ENCODE measurements at regions not wholly inside any gene's neighbourhood (a gene's known extent, or its start where the extent isn't known, plus 50 kb on each side); places are given as distances from the start of the nearest gene placed in this dataset.

DNA sequence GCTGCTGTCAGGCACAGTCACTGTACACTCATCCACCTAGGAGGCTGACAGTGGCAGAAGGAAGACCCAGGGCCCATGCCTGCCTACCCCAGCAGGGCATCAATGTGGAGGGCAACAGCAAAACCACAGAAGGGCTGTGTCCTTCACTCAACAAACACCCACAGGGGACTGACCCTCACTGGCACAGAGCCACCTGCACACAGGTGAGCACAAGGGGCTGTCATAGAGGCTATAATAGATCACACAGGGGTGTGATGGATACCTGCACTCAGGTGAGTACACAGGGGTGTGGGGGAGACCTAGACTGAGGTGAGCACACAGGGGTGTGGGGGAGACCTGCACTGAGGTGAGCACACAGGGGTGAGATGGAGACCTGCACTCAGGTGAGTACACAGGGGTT, 132.8 kb upstream of the TCERG1L start:
- Mint-ChIP-seq H3K9me3 (no peaks in the 10 kb centered on the region), H3K36me3 (ENCODE audit: low read depth) (no peaks in the 10 kb centered on the region), H3K4me3 (no peak overlapping the region), H3K27ac (no peak overlapping the region), H3K4me1 (no peaks in the 10 kb centered on the region), H3K27me3 (no peaks in the 10 kb centered on the region)
- ChIA-PET CTCF (no interaction called here), POLR2A (no interaction called here)
- DNase-seq = no peak

DNA sequence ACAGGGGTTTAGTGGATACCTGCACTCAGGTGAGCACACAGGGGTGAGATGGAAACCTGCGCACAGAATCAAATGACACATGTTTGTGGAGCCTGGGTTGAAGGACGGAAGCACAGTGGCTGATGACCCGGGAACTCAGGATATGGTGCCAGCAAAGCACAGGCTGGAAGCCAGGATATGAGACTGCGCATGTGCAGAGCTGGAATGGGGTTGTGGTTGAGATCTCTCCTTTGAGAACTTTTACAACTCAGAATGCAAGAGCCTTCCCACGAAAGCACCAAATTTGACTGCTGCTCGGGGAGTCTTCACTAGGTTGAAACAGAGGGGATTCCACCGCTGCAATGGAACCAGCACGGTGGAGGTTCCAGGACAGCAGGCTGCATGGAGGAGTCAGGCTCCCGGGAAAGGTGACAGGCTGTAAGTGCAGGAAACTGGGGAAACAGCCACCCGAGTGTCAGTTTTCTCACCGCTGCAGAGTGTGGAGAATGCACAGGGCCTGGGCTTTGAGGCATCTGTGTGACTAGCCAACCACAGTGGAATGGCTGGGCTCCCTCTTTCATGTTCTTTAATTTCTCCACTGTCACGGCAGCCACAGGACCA, 133.4 kb upstream of the TCERG1L start:
- H3K36me3 Mint-ChIP-seq (ENCODE audit: low read depth) = no peaks in the 10 kb centered on the region
- H3K4me3 Mint-ChIP-seq = no peak overlapping the region
- no peak overlapping the region for H3K27ac Mint-ChIP-seq
- no peak for DNase-seq
- no peaks in the 10 kb centered on the region for H3K27me3 Mint-ChIP-seq
- H3K4me1 Mint-ChIP-seq = no peaks in the 10 kb centered on the region
- CTCF ChIA-PET = no interaction called here
- no peaks in the 10 kb centered on the region for H3K9me3 Mint-ChIP-seq
- POLR2A ChIA-PET = no interaction called here

DNA sequence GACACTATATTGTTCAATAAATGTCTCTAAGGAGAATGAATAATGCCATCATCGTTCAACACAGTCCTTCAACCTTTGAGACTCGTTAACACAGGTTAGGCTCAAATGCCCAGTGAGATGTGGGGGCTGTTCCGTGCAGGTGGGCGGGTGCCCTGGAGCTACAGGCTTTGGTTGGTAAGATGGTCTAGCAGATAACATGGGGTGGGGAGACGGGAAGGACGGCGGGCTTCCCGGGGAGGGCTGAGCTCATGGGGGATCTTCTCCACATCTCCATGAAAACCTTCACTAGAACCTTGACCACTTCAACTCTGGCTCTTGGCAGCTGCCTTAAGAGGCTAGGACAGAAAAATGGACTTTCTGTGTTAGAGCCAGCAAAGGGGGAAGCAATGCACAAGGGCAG, 134.1 kb upstream of the TCERG1L start:
- Mint-ChIP-seq H3K4me1 (no peaks in the 10 kb centered on the region), H3K27ac (no peak overlapping the region), H3K4me3 (no peak overlapping the region), H3K27me3 (no peaks in the 10 kb centered on the region), H3K36me3 (ENCODE audit: low read depth) (no peaks in the 10 kb centered on the region), H3K9me3 (no peaks in the 10 kb centered on the region)
- ChIA-PET CTCF (no interaction called here), POLR2A (no interaction called here)
- DNase-seq = no peak

DNA sequence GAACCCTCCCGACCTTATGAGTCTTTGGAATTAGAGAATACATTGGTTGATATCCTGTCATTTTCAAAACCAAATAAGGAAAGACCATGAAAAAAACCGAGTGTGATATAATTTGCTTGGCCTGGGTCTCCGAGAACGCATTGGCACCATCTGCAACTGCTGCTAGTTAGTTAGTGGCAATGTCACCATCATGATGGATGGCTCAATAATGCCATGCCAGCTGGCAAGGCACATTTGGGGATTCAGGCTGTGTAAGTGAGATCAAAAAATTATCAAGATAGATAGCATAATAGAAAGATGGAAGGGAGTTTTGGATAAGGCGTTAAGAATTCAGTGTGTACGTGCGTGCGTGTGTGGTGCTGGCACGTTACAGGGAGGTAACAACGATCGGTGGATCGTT, 134.7 kb upstream of the TCERG1L start:
- POLR2A ChIA-PET = no interaction called here
- Mint-ChIP-seq H3K4me1 (no peaks in the 10 kb centered on the region), H3K36me3 (ENCODE audit: low read depth) (no peaks in the 10 kb centered on the region), H3K4me3 (no peak overlapping the region), H3K27ac (no peak overlapping the region), H3K9me3 (no peaks in the 10 kb centered on the region), H3K27me3 (no peaks in the 10 kb centered on the region)
- no peak for DNase-seq
- CTCF ChIA-PET = no interaction called here

DNA sequence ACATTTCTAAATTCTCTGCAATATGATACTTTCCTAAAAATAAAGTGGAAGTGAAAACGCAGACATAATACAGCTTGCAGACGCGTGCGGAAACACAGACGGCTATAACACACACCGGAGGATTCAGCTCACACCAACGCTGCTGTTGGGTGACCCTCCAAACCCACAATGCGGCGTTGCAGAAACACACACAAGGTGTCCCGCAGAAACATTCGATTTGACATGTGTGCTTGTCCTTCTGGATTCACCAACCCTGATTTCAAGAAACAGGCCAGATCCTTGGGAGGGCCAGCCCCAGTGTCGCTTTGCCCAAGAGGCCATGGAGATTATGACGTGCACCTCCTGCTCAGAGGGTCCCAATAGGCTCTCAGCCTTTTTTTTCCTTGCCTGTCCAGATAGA, 136.7 kb upstream of the TCERG1L start:
- H3K27me3 Mint-ChIP-seq = peaks cover 5% of the 10 kb centered on the region
- no peaks in the 10 kb centered on the region for H3K4me1 Mint-ChIP-seq
- no peak overlapping the region for H3K4me3 Mint-ChIP-seq
- no peak for DNase-seq
- CTCF ChIA-PET = no interaction called here
- POLR2A ChIA-PET = no interaction called here
- no peak overlapping the region for H3K27ac Mint-ChIP-seq
- no peaks in the 10 kb centered on the region for H3K36me3 Mint-ChIP-seq (ENCODE audit: low read depth)
- no peaks in the 10 kb centered on the region for H3K9me3 Mint-ChIP-seq

DNA sequence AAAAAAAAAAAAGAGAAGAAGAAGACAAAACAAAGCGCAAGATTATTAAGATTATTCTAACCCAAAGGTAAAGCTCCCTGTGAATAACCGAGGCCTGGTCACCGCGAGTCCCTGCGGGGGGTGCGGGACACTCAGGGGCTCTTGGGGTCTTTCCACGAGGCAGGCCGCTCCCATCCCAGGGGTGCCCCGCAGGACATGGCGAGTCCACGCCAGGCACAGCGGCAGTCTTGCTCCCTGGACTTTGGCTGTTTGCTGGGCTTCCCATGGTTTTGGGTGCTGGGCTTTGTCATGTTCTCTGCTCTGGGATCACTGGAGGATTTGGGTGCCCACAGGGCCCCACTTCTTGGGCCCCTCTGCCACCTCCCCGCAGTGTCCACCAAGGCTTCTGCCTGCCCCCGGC, 137.4 kb upstream of the TCERG1L start:
- no peak for DNase-seq
- Mint-ChIP-seq H3K4me3 (no peak overlapping the region), H3K27ac (no peak overlapping the region), H3K27me3 (peaks cover 5% of the 10 kb centered on the region), H3K9me3 (no peaks in the 10 kb centered on the region), H3K4me1 (no peaks in the 10 kb centered on the region), H3K36me3 (ENCODE audit: low read depth) (no peaks in the 10 kb centered on the region)
- ChIA-PET POLR2A (no interaction called here), CTCF (no interaction called here)

DNA sequence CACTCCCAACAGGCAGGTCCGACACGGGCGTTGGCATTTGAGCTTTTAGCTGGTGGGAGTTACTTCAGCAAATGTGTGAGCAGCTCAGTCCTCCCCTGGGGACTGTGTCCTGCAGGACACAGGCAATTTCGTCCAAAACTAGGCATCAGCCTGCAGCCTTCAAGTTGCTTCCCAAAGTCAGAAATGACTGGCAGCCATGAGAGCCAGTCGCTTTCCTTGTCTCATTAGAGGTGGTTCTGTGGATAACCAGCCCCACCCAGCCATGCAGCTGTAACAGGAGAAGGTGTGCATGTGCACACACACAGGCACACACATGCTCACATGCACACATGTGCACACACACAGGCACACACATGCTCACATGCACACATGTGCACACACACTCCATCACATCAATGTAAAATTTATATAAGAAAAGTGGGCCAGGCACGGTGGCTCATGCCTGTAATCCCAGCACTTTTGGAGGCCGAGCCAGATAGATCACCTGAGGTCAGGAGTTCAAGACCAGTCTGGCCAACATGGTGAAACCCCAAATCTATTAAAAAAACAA, 138.8 kb upstream of the TCERG1L start:
- H3K4me1 Mint-ChIP-seq = no peaks in the 10 kb centered on the region
- ChIA-PET POLR2A (no interaction called here), CTCF (no interaction called here)
- H3K36me3 Mint-ChIP-seq (ENCODE audit: low read depth) = no peaks in the 10 kb centered on the region
- H3K9me3 Mint-ChIP-seq = no peaks in the 10 kb centered on the region
- H3K4me3 Mint-ChIP-seq = no peak overlapping the region
- no peak for DNase-seq
- H3K27ac Mint-ChIP-seq = no peak overlapping the region
- H3K27me3 Mint-ChIP-seq = peaks cover 7% of the 10 kb centered on the region

DNA sequence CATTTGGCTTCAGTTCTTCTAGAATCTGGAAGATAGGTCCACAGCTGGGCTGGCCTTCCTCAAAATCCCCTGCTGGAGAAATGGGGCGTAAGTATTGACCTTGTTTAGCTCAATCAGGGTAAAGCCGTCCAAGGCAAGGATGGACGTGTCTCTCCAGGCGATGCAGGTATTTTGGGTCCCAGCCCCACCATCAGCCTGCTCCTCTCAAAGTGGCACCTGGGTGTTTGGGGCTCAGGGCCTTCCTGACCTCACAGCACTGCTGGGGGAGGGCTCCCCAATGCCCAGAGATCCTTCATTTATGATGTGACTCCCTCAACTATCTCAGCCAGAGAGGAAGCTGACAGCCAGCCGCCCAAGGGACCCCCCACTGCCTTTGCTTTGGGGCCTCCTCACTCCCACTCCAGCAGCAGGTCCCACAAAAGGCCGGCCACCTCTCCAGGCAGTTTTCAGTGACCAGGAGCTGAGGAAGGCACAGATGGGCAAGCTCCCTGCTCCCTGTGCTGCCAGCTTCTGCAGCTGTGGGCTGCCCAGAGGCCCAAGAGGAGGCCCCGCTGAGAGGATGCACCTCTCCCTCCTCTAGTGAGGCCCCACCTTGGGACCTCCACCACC, 140.0 kb upstream of the TCERG1L start:
- ChIA-PET CTCF (interaction anchor here (0.7 kb wide), 1 partner anchor 214 kb away, joined by 3 read pairs; no protein-coding TSS in a partner anchor), POLR2A (no interaction called here)
- no peaks in the 10 kb centered on the region for H3K36me3 Mint-ChIP-seq (ENCODE audit: low read depth)
- H3K4me1 Mint-ChIP-seq = no peaks in the 10 kb centered on the region
- H3K27ac Mint-ChIP-seq = no peak overlapping the region
- no peak overlapping the region for H3K4me3 Mint-ChIP-seq
- H3K9me3 Mint-ChIP-seq = no peaks in the 10 kb centered on the region
- no peak for DNase-seq
- H3K27me3 Mint-ChIP-seq = peaks cover 7% of the 10 kb centered on the region

DNA sequence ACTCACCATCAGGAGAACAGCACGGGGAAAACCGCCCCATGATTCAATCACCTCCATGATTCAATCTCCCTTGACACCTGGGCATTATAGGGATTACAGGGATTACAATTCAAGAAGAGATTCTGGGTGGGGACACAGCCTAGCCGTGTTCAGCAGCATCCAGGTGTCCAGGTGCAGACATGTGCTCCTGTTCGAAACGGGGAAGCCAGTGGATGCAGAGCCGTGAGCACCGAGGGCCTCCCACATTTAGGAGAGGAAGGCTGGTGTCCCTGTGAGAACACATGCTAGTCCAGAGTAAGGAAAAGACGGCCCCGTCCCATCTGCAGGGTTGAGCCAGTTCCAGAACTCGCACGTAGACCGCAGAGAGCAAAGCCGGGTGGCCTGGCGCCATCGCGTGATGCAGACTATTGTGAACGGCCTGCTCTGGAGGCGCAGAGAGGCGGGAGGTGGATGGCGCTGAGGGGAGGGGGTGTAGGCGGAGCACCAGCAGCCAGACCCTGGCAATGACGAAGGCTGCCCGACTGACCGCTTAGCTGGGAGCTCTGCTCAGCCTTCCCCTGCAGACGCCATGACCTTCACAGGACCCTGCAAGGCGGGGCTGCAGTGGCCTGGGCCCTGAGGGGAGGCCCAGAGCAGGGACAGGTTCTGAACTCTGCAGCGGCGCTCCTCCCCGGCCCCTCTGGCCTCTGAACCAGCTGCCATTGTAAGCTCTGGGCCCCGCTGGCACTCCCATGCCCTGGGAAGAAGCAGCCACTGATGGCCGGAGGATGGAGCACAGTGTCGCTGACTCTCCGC, 141.6 kb upstream of the TCERG1L start:
- no peak for DNase-seq
- H3K27me3 Mint-ChIP-seq = peaks cover 7% of the 10 kb centered on the region
- CTCF ChIA-PET = interaction anchor here (1.4 to 1.5 kb wide), 2 partner anchors 10 to 63 kb away, joined by 4 to 6 read pairs; no protein-coding TSS in a partner anchor

DNA sequence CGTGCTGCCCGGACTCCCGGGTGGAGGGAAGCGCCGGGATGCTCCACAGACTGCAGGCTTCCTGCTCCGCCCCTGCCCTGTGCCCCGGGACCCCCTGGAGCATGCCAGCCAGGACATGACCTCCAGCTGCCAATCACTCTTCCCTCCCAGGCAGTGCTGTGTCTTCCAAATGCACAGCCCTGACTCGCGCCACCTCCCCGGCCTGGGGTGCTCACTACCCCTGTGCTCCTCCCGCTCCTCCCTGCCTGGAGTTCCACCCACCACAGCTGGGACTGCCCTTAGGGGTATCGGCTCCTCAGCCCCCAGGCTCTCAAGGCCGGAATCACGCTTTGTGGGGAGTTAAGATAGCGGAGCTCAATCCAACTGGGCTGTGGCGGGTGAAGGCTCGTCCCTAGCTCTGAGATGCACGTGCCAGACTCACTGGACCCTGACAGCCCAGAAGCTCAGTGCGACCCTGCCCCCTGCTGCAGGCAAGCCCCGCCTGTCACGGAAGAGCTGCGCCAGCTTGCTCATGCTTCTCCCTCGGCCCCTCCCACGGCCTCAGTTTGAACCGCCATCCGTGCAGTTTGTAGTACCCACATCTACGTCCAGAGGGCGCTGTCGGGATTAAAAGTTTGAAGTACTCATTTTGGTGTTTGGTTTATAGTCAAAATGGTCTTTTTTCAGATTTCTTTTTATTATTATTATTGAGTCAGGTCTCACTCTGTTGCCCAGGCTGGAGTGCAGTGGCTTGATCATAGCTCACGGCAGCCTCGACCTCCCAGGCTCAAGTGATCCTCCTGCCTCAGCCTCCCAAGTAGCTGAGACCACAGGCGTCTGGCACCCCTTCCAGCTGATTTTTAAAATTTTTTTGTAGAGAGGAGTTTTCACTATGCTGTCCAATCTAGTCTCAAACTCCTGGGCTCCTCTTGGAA, 142.5 kb upstream of the TCERG1L start:
- DNase-seq = peak; percentile 61
- ChIA-PET POLR2A (no interaction called here), CTCF (interaction anchor here (0.6 to 1.5 kb wide), 5 partner anchors 9 to 62 kb away, joined by 3 to 6 read pairs (median 4); no protein-coding TSS in a partner anchor)
- Mint-ChIP-seq H3K9me3 (no peaks in the 10 kb centered on the region), H3K27ac (no peak overlapping the region), H3K27me3 (peaks cover 7% of the 10 kb centered on the region), H3K4me1 (no peaks in the 10 kb centered on the region), H3K36me3 (ENCODE audit: low read depth) (no peaks in the 10 kb centered on the region), H3K4me3 (no peak overlapping the region)

More for the DNA sequence above, 141.6 kb upstream of the TCERG1L start:
- Mint-ChIP-seq H3K27ac (no peak overlapping the region), H3K9me3 (no peaks in the 10 kb centered on the region), H3K4me1 (no peaks in the 10 kb centered on the region), H3K36me3 (ENCODE audit: low read depth) (no peaks in the 10 kb centered on the region), H3K4me3 (no peak overlapping the region)
- POLR2A ChIA-PET = no interaction called here

DNA sequence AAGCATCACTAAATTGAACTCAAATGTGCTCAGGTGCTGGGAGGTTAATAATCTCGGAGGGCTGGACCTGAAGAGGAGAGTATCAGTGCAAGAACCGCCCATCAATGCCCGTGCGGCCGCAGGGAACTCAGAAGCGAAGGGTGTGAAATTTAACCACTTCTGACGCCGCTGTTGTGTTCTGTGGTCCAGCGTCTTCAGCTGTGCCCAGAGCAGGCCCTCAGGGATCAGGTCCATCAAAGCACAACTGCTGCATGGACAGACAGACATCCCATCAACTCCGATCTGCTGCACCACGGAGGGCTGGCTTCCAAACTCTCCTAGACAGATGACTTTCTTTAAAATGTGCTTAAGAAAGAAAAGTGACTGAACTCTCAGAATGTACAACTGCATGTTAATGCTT, 144.9 kb upstream of the TCERG1L start:
- Mint-ChIP-seq H3K36me3 (ENCODE audit: low read depth) (no peaks in the 10 kb centered on the region), H3K4me3 (no peak overlapping the region), H3K27ac (no peak overlapping the region), H3K4me1 (no peaks in the 10 kb centered on the region), H3K27me3 (peaks cover 7% of the 10 kb centered on the region), H3K9me3 (no peaks in the 10 kb centered on the region)
- DNase-seq = no peak
- POLR2A ChIA-PET = no interaction called here
- CTCF ChIA-PET = no interaction called here

DNA sequence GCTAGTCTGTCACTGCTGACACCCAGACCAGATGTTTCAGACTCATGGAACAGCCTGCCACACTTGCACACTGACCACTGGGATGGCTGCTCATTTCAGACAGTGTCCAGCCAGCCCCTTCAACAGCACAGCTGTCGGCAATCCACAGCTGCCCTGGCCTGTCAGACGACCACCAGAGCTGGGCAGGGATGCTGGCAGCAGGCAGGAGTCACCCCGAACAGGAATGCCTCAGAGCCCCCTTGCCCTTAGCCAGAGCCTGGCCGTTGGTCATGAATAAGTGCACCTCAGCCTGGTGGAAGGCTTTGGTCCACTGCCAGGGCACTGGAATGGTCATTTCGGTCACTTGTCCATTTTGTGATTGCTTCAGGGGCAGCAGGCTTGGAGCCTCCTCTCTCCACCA, 149.6 kb upstream of the TCERG1L start:
- no peak for DNase-seq
- Mint-ChIP-seq H3K9me3 (no peaks in the 10 kb centered on the region), H3K4me3 (no peak overlapping the region), H3K36me3 (ENCODE audit: low read depth) (no peaks in the 10 kb centered on the region), H3K4me1 (no peaks in the 10 kb centered on the region), H3K27me3 (no peaks in the 10 kb centered on the region), H3K27ac (no peak overlapping the region)
- CTCF ChIA-PET = no interaction called here
- POLR2A ChIA-PET = no interaction called here

DNA sequence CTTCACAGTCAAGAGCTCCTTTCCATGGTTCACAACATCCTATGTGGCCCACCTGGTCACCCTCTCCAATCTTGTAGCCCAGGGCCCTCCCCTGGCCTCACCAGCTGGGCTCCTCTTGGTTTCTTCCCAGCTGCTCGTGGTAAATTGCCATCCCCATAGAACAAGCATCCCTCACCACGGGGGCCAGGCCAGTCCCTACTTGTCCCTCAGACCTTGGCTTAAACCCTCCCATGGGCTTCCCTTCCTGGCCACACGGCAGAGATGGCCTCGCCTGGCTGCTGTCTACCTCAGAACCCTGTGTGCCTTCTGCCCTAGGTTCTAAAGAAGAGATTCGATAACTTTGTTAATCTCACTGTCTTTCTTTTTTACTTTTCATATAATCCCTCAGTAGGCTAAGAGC, 153.3 kb upstream of the TCERG1L start:
- Mint-ChIP-seq H3K4me3 (no peak overlapping the region), H3K9me3 (no peaks in the 10 kb centered on the region), H3K4me1 (no peaks in the 10 kb centered on the region), H3K27me3 (no peaks in the 10 kb centered on the region), H3K36me3 (ENCODE audit: low read depth) (no peaks in the 10 kb centered on the region), H3K27ac (no peak overlapping the region)
- POLR2A ChIA-PET = no interaction called here
- DNase-seq = no peak
- CTCF ChIA-PET = no interaction called here
